HepG2 (cell line): ENCODE measurements at regions not wholly inside any gene's neighbourhood (a gene's known extent, or its start where the extent isn't known, plus 50 kb on each side); places are given as distances from the start of the nearest gene placed in this dataset.

Experiments used
- AGO2 ChIP-seq: fragments of 200-400 bp; formaldehyde crosslinking; optimal IDR thresholded peaks from 2 replicates; pipeline ENCODE3; 2017; ENCODE audit warnings: mild to moderate bottlenecking, low read depth, low read length, moderate library complexity
- CHD4 ChIP-seq: fragments of 200-600 bp; sonication (generic); IDR thresholded peaks from 2 replicates; pipeline ENCODE4 v1.7.0; 2017; ENCODE audit warnings: mild to moderate bottlenecking, low read length, borderline replicate concordance
- MEIS2 ChIP-seq: sonication (generic); formaldehyde crosslinking; IDR thresholded peaks from 2 replicates; pipeline ENCODE4 v1.9.0; 2021; ENCODE audit warnings: mild to moderate bottlenecking, missing genetic modification reagents
- PHF8 ChIP-seq: sonication (generic); formaldehyde crosslinking; IDR thresholded peaks from 2 replicates; pipeline ENCODE4 v1.5.0; 2020; ENCODE audit warnings: missing genetic modification reagents
- POLR2A ChIP-seq, 2 experiments: IDR thresholded peaks; 2 replicates each; pipeline ENCODE4 v1.6.1; 2011; ENCODE audit warnings: low read depth in 2 of 2, low read length in 2 of 2, mild to moderate bottlenecking in 1 of 2, moderate library complexity in 1 of 2; ENCODE audit not compliant: insufficient read depth in 1 of 2
- ZBTB21 ChIP-seq: sonication (generic); formaldehyde crosslinking; IDR thresholded peaks from 2 replicates; pipeline ENCODE4 v1.4.0; 2020; ENCODE audit warnings: missing genetic modification reagents
- ZNF563 ChIP-seq: sonication (generic); formaldehyde crosslinking; IDR thresholded peaks from 2 replicates; pipeline ENCODE4 v1.8.0; 2022; ENCODE audit warnings: mild to moderate bottlenecking, moderate library complexity, missing genetic modification reagents
- TF ChIP-seq, protein P1 (sequence below): sonication (generic); formaldehyde crosslinking; IDR thresholded peaks from 2 replicates; pipeline ENCODE4 v1.4.0; 2020; ENCODE audit warnings: low read depth, mild to moderate bottlenecking, missing genetic modification reagents
- TF ChIP-seq, protein P2 (sequence below), 2 experiments: fragments of 450-650 bp in 1 of 2; sonication (generic) in 1 of 2; formaldehyde crosslinking in 1 of 2; IDR thresholded peaks; 2 replicates each; pipeline versions ENCODE4 v1.6.1 to v1.8.0; 2016 to 2022; ENCODE audit warnings: antibody characterized with exemption in 1 of 2, mild to moderate bottlenecking in 1 of 2, missing genetic modification reagents in 1 of 2
- TF ChIP-seq, protein P3 (sequence below): sonication (generic); formaldehyde crosslinking; IDR thresholded peaks from 2 replicates; pipeline ENCODE4 v1.4.0; 2020; ENCODE audit warnings: missing genetic modification reagents, borderline replicate concordance

DNA sequence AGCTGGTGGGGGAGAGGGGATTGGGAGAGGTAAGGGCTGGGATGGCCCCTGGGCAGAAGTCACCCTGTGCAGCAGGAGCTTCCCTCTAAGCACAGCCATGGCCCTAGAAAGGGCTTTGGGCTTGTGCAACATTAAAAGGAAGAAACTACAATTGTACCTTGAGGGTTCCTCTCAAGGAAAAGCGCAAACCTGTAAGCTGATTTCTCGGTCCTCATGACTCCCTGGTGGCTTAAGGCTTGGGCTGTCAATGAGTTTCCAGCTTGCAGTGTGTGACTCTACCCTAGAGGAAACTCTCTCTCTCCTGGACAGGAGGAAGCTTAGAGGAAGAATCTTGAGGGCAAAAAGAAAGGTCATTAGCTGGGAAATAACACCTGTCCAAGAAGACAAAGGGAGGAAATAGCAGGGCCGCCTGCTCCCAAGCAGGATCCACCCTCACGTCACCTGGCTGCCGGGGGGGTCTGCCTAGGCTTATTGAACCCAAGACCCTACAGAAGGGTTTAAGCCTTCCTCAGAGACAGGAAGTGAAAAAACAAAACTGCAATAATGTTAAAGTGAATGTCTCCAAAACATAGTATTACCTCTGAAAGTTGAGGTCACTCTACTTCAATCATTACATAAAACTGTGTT is 112.5 kb downstream of the WDR11 start:
- TF ChIP-seq, protein P1, sequence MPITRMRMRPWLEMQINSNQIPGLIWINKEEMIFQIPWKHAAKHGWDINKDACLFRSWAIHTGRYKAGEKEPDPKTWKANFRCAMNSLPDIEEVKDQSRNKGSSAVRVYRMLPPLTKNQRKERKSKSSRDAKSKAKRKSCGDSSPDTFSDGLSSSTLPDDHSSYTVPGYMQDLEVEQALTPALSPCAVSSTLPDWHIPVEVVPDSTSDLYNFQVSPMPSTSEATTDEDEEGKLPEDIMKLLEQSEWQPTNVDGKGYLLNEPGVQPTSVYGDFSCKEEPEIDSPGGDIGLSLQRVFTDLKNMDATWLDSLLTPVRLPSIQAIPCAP (CRISPR knock-in tag) = no peak
- TF ChIP-seq ZNF563 = no peak
- TF ChIP-seq MEIS2 = no peak
- no peak for TF ChIP-seq ZBTB21
- no peak for TF ChIP-seq PHF8 (CRISPR knock-in tag)
- TF ChIP-seq, protein P2, sequence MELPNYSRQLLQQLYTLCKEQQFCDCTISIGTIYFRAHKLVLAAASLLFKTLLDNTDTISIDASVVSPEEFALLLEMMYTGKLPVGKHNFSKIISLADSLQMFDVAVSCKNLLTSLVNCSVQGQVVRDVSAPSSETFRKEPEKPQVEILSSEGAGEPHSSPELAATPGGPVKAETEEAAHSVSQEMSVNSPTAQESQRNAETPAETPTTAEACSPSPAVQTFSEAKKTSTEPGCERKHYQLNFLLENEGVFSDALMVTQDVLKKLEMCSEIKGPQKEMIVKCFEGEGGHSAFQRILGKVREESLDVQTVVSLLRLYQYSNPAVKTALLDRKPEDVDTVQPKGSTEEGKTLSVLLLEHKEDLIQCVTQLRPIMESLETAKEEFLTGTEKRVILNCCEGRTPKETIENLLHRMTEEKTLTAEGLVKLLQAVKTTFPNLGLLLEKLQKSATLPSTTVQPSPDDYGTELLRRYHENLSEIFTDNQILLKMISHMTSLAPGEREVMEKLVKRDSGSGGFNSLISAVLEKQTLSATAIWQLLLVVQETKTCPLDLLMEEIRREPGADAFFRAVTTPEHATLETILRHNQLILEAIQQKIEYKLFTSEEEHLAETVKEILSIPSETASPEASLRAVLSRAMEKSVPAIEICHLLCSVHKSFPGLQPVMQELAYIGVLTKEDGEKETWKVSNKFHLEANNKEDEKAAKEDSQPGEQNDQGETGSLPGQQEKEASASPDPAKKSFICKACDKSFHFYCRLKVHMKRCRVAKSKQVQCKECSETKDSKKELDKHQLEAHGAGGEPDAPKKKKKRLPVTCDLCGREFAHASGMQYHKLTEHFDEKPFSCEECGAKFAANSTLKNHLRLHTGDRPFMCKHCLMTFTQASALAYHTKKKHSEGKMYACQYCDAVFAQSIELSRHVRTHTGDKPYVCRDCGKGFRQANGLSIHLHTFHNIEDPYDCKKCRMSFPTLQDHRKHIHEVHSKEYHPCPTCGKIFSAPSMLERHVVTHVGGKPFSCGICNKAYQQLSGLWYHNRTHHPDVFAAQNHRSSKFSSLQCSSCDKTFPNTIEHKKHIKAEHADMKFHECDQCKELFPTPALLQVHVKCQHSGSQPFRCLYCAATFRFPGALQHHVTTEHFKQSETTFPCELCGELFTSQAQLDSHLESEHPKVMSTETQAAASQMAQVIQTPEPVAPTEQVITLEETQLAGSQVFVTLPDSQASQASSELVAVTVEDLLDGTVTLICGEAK (IDR thresholded peaks at IDR 0.05) = no peak
- TF ChIP-seq, protein P2 (CRISPR knock-in tag; IDR thresholded peaks at IDR 0.05) = no peak
- no peak for TF ChIP-seq AGO2
- no peak for TF ChIP-seq CHD4
- no peak for TF ChIP-seq POLR2A (IDR thresholded peaks at IDR 0.05; ENCODE audit: insufficient read depth in 1 of 2, low read depth in 2 of 2, low read length in 2 of 2)
- TF ChIP-seq, protein P3, sequence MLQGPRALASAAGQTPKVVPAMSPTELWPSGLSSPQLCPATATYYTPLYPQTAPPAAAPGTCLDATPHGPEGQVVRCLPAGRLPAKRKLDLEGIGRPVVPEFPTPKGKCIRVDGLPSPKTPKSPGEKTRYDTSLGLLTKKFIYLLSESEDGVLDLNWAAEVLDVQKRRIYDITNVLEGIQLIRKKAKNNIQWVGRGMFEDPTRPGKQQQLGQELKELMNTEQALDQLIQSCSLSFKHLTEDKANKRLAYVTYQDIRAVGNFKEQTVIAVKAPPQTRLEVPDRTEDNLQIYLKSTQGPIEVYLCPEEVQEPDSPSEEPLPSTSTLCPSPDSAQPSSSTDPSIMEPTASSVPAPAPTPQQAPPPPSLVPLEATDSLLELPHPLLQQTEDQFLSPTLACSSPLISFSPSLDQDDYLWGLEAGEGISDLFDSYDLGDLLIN (CRISPR knock-in tag) = no peak
